HG02623 (cell line): ENCODE measurements at regions not wholly inside any gene's neighbourhood (a gene's known extent, or its start where the extent isn't known, plus 50 kb on each side); places are given as distances from the start of the nearest gene placed in this dataset.
"Not testable (repeated sequence)": the region's sequence is repeated elsewhere in the genome, so short reads cannot be mapped to it uniquely, and the experiment has no call there.

Experiments used
- ATAC-seq: cut with Tn5 transposase; IDR thresholded peaks from one replicate; pipeline ENCODE4 v1.9.1; 2021; ENCODE audit warnings: moderate library complexity; ENCODE audit not compliant: unreplicated experiment

- ATAC-seq, result no peak
Measured at GRCh38 chr2:208674919-208675318, 268.3 kb downstream of the PTH2R start.

DNA sequence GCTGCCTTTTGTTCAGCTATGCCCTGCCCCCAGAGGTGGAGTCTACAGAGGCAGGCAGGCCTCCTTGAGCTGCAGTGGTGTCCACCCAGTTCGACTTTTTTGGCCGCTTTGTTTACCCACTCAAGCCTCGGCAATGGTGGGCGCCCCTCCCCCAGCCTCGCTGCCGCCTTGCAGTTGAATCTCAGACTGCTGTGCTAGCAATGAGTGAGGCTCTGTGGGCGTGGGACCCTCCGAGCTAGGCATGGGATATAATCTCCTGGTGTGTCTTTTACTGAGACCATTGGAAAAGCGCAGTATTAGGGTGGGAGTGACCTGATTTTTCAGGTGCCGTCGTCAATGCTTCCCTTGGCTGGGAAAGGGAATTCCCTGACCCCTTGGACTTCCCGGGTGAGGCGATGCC, 279.3 kb downstream of the PTH2R start:
- ATAC-seq, result not testable (repeated sequence)

DNA sequence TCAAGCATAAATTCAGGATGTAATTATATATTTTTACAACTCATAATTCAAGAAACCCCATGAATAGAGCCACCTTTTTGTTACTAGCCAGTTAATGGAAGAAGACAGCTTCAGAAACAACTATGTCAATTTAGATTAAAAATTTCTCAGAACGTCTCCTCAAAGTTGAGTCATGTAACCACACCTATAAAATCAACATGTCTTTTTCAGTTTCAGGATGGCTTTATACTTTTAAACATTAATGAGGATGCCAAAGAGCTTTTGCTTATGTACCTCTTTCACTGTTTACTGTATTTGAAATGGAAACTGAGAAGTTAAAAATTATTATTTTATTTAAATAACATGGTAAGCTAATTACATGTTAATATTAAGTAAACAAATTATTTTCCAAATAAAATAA, 280.1 kb downstream of the PTH2R start:
- ATAC-seq, result no peak

GRCh38 chr2:208687720-208688119, 281.1 kb downstream of the PTH2R start:
- not testable (repeated sequence) for ATAC-seq

GRCh38 chr2:208698114-208698513, 291.5 kb downstream of the PTH2R start:
- ATAC-seq, result no peak

DNA sequence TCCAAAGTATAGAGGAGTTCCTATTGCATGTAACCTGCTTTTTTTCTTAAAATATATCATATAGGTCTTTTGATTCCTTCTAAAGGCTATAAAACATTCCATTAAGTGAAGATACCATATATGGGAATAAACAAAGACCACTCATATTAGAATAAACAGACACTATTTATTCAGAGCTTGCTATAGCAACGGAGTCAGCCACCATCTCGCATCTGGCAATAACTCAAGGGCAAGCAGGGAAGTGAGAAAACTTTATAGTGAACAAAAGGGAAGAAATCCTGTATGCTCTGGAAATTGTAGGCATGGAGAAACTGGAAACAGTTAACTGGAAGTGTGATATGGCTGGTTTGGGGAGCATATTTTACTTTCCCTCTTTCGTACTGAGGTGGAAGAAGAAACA, 301.9 kb downstream of the PTH2R start:
- no peak for ATAC-seq

- ATAC-seq, result no peak
Measured at GRCh38 chr2:208711598-208711997, 305.0 kb downstream of the PTH2R start.

GRCh38 chr2:208713066-208713745, 306.6 kb downstream of the PTH2R start:
- ATAC-seq, result no peak

- ATAC-seq, result no peak
Measured at GRCh38 chr2:208718828-208719227, 312.2 kb downstream of the PTH2R start.

GRCh38 chr2:208722731-208723130, 316.1 kb downstream of the PTH2R start:
- no peak for ATAC-seq

GRCh38 chr2:208725280-208725679, 318.7 kb downstream of the PTH2R start:
- ATAC-seq, result no peak

DNA sequence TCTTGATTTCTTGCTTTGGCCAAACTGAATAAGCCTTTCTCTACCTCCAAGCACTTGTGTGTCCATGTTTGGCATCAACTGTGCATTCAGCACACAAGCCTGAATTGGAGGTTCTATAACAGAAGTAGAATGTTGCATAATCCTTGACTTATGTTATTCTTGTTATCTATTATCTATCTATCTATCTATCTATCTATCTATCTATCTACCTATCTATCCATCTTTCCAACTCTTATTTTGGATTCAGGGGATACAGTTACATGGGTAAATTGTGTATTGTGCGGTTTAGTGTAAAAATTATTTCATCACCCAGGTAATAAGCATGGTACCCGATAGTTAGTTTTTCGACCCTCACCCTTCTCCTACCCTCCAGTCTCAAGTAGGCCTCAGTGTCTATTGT, 319.6 kb downstream of the PTH2R start:
- ATAC-seq, result no peak

DNA sequence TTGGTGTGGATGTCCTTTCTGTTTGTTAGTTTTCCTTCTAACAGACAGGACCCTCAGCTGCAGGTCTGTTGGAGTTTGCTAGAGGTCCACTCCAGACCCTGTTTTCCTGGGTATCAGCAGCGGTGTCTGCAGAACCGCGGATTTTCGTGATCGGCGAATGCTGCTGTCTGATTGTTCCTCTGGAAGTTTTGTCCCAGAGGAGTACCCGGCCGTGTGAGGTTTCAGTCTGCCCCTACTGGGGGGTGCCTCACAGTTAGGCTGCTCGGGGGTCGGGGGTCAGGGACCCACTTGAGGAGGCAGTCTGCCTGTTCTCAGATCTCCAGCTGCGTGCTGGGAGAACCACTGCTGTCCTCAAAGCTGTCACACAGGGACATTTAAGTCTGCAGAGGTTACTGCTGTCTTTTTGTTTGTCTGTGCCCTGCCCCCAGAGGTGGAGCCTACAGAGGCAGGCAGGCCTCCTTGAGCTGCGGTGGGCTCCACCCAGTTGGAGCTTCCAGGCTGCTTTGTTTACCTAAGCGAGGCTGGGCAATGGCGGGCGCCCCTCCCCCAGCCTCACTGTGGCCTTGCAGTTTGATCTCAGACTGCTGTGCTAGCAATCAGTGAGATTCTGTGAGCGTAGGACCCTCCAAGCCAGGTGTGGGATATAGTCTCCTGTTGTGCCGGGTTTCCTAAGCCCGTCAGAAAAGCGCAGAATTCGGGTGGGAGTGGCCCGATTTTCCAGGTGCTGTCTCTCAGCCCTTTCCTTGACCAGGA, 345.2 kb downstream of the PTH2R start:
- ATAC-seq, result not testable (repeated sequence)

- ATAC-seq, result no peak
Measured at GRCh38 chr2:208757364-208757763, 350.8 kb downstream of the PTH2R start.

DNA sequence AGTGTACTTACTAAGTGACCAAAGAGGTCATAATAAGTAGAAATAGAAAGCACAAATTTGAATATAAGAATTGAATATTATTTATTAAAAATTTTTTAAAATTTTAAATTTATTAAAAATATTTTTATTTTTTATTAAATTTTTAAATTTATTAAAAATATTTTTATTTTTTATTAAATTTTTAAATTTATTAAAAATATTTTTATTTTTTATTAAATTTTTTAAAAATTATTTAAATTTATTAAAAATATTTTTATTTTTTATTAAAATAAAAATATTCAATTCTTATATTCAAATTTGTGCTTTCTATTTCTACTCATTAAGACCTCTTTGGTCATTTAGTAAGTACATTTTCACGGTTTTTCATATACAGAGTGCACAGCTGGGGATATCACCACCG, 366.5 kb downstream of the PTH2R start:
- ATAC-seq, result not testable (repeated sequence)

DNA sequence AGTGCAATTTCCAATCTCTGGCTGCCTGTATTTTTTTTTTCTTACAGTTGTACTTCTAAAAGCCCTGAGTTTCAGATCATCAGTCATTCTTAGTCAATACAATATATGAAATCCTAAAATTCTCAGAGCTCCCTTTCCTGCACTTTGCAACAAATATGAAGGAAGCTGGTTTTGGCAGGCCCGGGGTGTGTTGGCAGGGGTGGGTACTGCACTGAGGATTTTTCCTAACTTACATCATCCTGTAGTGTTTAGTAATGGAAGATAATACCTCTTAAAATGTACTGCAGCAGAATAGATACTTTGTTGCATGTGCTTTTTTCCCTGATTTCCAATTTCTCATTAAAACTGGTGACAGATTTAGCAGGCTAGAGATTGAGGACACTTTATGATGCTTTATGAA, 374.6 kb downstream of the PTH2R start:
- no peak for ATAC-seq

DNA sequence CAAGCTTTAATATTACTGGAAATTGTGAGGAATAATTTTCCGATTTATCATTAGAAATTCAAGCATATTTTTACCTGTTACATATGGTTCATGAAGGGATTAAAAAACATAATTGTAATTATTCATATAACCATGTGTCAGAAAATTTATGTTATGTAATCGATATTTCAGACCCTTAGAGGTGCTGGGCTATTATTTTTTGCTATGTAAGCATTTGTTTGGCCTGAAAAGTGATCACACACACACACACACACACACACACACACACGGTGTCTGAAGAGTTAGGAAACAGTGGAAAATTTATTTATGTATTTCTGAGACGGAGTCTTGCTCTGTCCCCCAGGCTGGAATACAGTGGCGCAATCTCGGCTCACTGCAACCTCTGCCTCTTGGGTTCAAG, 375.5 kb downstream of the PTH2R start:
- ATAC-seq, result no peak

DNA sequence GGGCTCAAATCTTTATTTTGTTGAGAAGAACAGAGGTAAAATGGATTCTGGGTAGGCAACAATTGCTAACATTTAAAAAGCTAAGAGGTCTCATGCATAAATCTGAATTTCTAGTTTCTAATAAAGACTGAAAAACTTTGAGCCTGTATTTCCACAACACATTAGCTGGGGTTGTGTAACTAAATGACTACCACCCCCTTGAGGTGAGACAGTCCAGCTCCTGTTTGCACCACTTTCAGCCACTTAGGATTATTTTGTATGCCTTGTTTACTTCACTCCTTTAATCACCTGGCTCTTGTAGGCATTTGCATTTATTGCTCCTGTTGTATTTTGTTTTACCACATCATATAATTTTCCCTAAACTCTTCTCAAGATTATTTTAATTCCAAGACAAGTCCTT, 376.6 kb downstream of the PTH2R start:
- ATAC-seq, result no peak

DNA sequence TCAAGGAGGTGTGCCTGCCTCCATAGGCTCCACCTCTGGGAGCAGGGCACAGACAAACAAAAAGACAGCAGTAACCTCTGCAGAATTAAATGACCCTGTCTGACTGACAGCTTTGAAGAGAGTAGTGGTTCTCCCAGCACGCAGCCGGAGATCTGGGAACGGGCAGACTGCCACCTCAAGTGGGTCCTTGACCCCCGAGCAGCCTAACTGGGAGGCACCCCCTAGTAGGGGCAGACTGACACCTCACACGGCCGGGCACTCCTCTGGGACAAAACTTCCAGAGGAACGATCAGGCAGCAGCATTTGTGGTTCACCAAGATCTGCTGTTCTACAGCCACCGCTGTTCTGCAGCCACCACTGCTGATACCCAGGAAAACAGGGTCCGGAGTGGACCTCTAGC, 378.2 kb downstream of the PTH2R start:
- ATAC-seq, result not testable (repeated sequence)

GRCh38 chr2:208791257-208791656, 384.7 kb downstream of the PTH2R start:
- ATAC-seq, result no peak

DNA sequence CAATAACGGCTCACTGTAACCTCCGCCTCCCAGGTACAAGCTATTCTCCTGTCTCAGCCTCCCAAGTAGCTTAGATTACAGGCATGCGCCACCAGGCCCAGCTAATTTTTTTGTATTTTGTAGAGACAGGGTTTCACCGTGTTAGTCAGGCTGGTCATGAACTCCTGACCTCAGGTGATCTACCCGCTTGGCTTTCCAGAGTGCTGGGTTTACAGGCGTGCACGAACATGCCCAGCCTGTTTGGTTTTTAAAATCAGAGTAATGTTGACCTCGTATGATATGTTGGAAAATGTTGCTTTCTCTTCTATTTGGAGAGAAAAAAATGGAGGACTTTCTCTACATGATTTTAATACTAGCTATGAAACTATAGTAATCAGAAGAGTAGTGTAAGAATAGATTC, 386.2 kb downstream of the PTH2R start:
- no peak for ATAC-seq

- no peak for ATAC-seq
Measured at GRCh38 chr2:208793434-208793833, 386.8 kb downstream of the PTH2R start.
